IMR-90 (cell line): ENCODE measurements at regions not wholly inside any gene's neighbourhood (a gene's known extent, or its start where the extent isn't known, plus 50 kb on each side); places are given as distances from the start of the nearest gene placed in this dataset.

Experiments used
- ATAC-seq: fragments of 200-7000 bp; cut with Tn5 transposase; 2 replicates; pipeline ENCODE4 v1.9.1; 2020; ENCODE audit warnings: low read depth, mild to moderate bottlenecking, moderate library complexity
- BruUV-seq: library from RNA; stranded (reverse); fragments of 400-500 nt; replicated peaks from 2 replicates; lab custom pipeline; 2021; lab: Mats Ljungman, UMichigan
- CTCF ChIA-PET: fragments of 300-600 bp; formaldehyde crosslinking; extraction: SDS; loops from one replicate; lab custom pipeline; 2021; ENCODE audit warnings: antibody characterized with exemption; lab: Yijun Ruan, JAX
- POLR2A ChIA-PET: fragments of 300-600 bp; sonication (Branson Sonifier 250); formaldehyde crosslinking; loops from one replicate; lab custom pipeline; 2022; ENCODE audit warnings: antibody characterized with exemption; ENCODE audit not compliant: unreplicated experiment; lab: Charles Lee
- DNase-seq: peaks from one replicate; pipeline ENCODE4 v3.0.0; 2013
- H2AFZ ChIP-seq: replicated peaks from 2 replicates; pipeline ENCODE3; 2013; ENCODE audit warnings: low read length, mild to moderate bottlenecking; ENCODE audit not compliant: poor library complexity
- H2AK5ac ChIP-seq: 2 replicates; pipeline ENCODE4 v1.6.1; 2013; ENCODE audit warnings: low read depth, low read length, inconsistent platforms
- H2AK9ac ChIP-seq: replicated peaks from 2 replicates; pipeline ENCODE3; 2013; ENCODE audit warnings: mild to moderate bottlenecking, low read depth, low read length, moderate library complexity; ENCODE audit not compliant: poor library complexity
- H2BK120ac ChIP-seq: 2 replicates; pipeline ENCODE4 v1.6.1; 2013; ENCODE audit warnings: low read depth, low read length, inconsistent platforms
- H2BK15ac ChIP-seq: 3 replicates; pipeline ENCODE4 v1.6.1; 2013; ENCODE audit warnings: low read depth, low read length, inconsistent platforms
- H2BK20ac ChIP-seq: 2 replicates; pipeline ENCODE4 v1.6.1; 2013; ENCODE audit warnings: low read depth, mild to moderate bottlenecking, inconsistent platforms, low read length, moderate library complexity
- H2BK5ac ChIP-seq: 2 replicates; pipeline ENCODE4 v1.6.1; 2013; ENCODE audit warnings: mild to moderate bottlenecking, low read depth, low read length, inconsistent platforms; ENCODE audit not compliant: poor library complexity, severe bottlenecking
- H3K14ac ChIP-seq: replicated peaks from 2 replicates; pipeline ENCODE4 v1.6.1; 2013; ENCODE audit warnings: low read depth, low read length, inconsistent platforms
- H3K18ac ChIP-seq: 2 replicates; pipeline ENCODE4 v1.6.1; 2013; ENCODE audit warnings: low read depth, low read length, control low read depth
- H3K23ac ChIP-seq: 2 replicates; pipeline ENCODE4 v1.6.1; 2013; ENCODE audit warnings: low read depth, low read length, inconsistent platforms
- H3K27ac ChIP-seq: 2 replicates; pipeline ENCODE4 v1.5.1; 2013; ENCODE audit warnings: mild to moderate bottlenecking, control low read depth, low read length; ENCODE audit not compliant: insufficient read depth
- H3K27me3 ChIP-seq: 2 replicates; pipeline ENCODE4 v1.6.1; 2013; ENCODE audit warnings: low read length; ENCODE audit not compliant: control insufficient read depth, insufficient read depth
- H3K36me3 ChIP-seq: 2 replicates; pipeline ENCODE4 v1.6.1; 2013; ENCODE audit warnings: low read length, mixed read lengths; ENCODE audit not compliant: control insufficient read depth, insufficient read depth
- H3K4ac ChIP-seq: 2 replicates; pipeline ENCODE4 v1.6.1; 2013; ENCODE audit warnings: low read depth, low read length, inconsistent platforms
- H3K4me1 ChIP-seq: 2 replicates; pipeline ENCODE4 v1.6.1; 2013; ENCODE audit warnings: low read length, mixed read lengths; ENCODE audit not compliant: control insufficient read depth, insufficient read depth
- H3K4me2 ChIP-seq: 2 replicates; pipeline ENCODE4 v1.6.1; 2013; ENCODE audit warnings: low read depth, mild to moderate bottlenecking, control low read depth, low read length, moderate library complexity
- H3K4me3 ChIP-seq: 2 replicates; pipeline ENCODE4 v1.5.1; 2013; ENCODE audit warnings: low read depth, mild to moderate bottlenecking, control low read depth, low read length, moderate library complexity; ENCODE audit not compliant: insufficient read depth
- H3K56ac ChIP-seq: 2 replicates; pipeline ENCODE4 v1.6.1; 2013; ENCODE audit warnings: low read length, inconsistent platforms; ENCODE audit not compliant: insufficient read depth; ENCODE audit errors: extremely low read depth
- H3K79me1 ChIP-seq, 2 experiments: 2 replicates each; pipeline ENCODE4 v1.6.1; 2013; ENCODE audit warnings: low read length in 2 of 2, inconsistent platforms in 1 of 2, low read depth in 1 of 2
- H3K9ac ChIP-seq: 2 replicates; pipeline ENCODE4 v1.6.1; 2013; ENCODE audit warnings: low read depth, low read length, control low read depth
- H3K9me1 ChIP-seq: 2 replicates; pipeline ENCODE4 v1.6.1; 2013; ENCODE audit warnings: low read length, inconsistent platforms; ENCODE audit not compliant: insufficient read depth
- H3K9me3 ChIP-seq: 2 replicates; pipeline ENCODE4 v1.6.1; 2013; ENCODE audit warnings: low read length; ENCODE audit not compliant: control insufficient read depth, insufficient read depth
- H4K20me1 ChIP-seq: 2 replicates; pipeline ENCODE4 v1.6.1; 2013; ENCODE audit warnings: low read length, inconsistent platforms; ENCODE audit not compliant: insufficient read depth
- H4K5ac ChIP-seq: 2 replicates; pipeline ENCODE4 v1.6.1; 2013; ENCODE audit warnings: mild to moderate bottlenecking, low read depth, low read length, control low read depth
- H4K8ac ChIP-seq, 2 experiments: 2 replicates each; pipeline ENCODE4 v1.6.1; 2013; ENCODE audit warnings: low read depth in 2 of 2, low read length in 2 of 2, control low read depth in 1 of 2, inconsistent platforms in 1 of 2
- H4K91ac ChIP-seq: 2 replicates; pipeline ENCODE4 v1.6.1; 2013; ENCODE audit warnings: low read depth, low read length, inconsistent platforms; ENCODE audit not compliant: insufficient read depth
- BHLHE40 ChIP-seq: fragments of 150-350 bp; IDR thresholded peaks from 2 replicates; pipeline ENCODE4 v1.6.1; 2016; ENCODE audit warnings: mild to moderate bottlenecking, low read depth, low read length
- CEBPB ChIP-seq: IDR thresholded peaks from 2 replicates; pipeline ENCODE4 v1.6.1; 2012; ENCODE audit warnings: low read depth, low read length, improper control_type of control experiment
- CHD1 ChIP-seq: IDR thresholded peaks from 2 replicates; pipeline ENCODE4 v1.6.1; 2012; ENCODE audit warnings: low read depth, low read length, improper control_type of control experiment
- CTCF ChIP-seq: conservative IDR thresholded peaks from 2 replicates; pipeline ENCODE4 v1.5.1; 2012; ENCODE audit warnings: mild to moderate bottlenecking, low read depth, low read length, improper control_type of control experiment
- ELK1 ChIP-seq: fragments of 150-350 bp; IDR thresholded peaks from 2 replicates; pipeline ENCODE4 v1.6.1; 2016; ENCODE audit warnings: low read depth, mild to moderate bottlenecking, low read length, moderate library complexity, borderline replicate concordance
- FOS ChIP-seq: fragments of 150-350 bp; IDR thresholded peaks from 2 replicates; pipeline ENCODE4 v1.6.1; 2016; ENCODE audit warnings: low read depth, low read length
- MAFK ChIP-seq: IDR thresholded peaks from 2 replicates; pipeline ENCODE4 v1.6.1; 2012; ENCODE audit warnings: low read depth, low read length, improper control_type of control experiment
- MAZ ChIP-seq: IDR thresholded peaks from 2 replicates; pipeline ENCODE4 v1.6.1; 2012; ENCODE audit warnings: low read depth, mild to moderate bottlenecking, low read length, improper control_type of control experiment, moderate library complexity, borderline replicate concordance
- MXI1 ChIP-seq: IDR thresholded peaks from 2 replicates; pipeline ENCODE4 v1.6.1; 2012; ENCODE audit warnings: low read depth, mild to moderate bottlenecking, low read length, moderate library complexity, borderline replicate concordance
- NFE2L2 ChIP-seq: fragments of 150-350 bp; IDR thresholded peaks from 2 replicates; pipeline ENCODE4 v1.6.1; 2016; ENCODE audit warnings: low read depth, mild to moderate bottlenecking, low read length
- POLR2A ChIP-seq: IDR thresholded peaks from 2 replicates; pipeline ENCODE4 v1.6.1; 2012; ENCODE audit warnings: mild to moderate bottlenecking, low read depth, low read length
- RAD21 ChIP-seq: IDR thresholded peaks from 2 replicates; pipeline ENCODE4 v1.6.1; 2012; ENCODE audit warnings: low read length, improper control_type of control experiment
- RCOR1 ChIP-seq: IDR thresholded peaks from 2 replicates; pipeline ENCODE4 v1.6.1; 2012; ENCODE audit warnings: mild to moderate bottlenecking, low read length, improper control_type of control experiment; ENCODE audit not compliant: insufficient replicate concordance
- RFX5 ChIP-seq: IDR thresholded peaks from 2 replicates; pipeline ENCODE4 v1.8.0; 2012; ENCODE audit warnings: low read depth, mild to moderate bottlenecking, low read length, moderate library complexity
- SMC3 ChIP-seq: fragments of 150-350 bp; IDR thresholded peaks from 2 replicates; pipeline ENCODE4 v1.6.1; 2016; ENCODE audit warnings: low read depth, mild to moderate bottlenecking, antibody characterized with exemption, low read length, moderate library complexity
- USF2 ChIP-seq: fragments of 150-350 bp; IDR thresholded peaks from 2 replicates; pipeline ENCODE4 v1.6.1; 2017; ENCODE audit warnings: mild to moderate bottlenecking, antibody characterized with exemption, low read length, low read depth
- WGBS, 2 experiments: methylation state at CpG; one replicate each; pipeline versions ENCODE4 v1.1.5 to v1.1.7; 2013; ENCODE audit warnings: missing lambda C conversion rate in 2 of 2; ENCODE audit not compliant: insufficient read length in 1 of 2; ENCODE audit errors: extremely low coverage in 2 of 2; 5-methylcytosine and 5-hydroxymethylcytosine counted together
- dilution Hi-C: fragments of 300-500 bp; cut with HindIII; formaldehyde crosslinking; loops from one replicate; pipeline ENCODE4 v1.14.3; 2018; ENCODE audit warnings: low sequenced_read_pairs; ENCODE audit not compliant: unreplicated experiment
- in situ Hi-C: fragments of 300-500 bp; cut with MboI; formaldehyde crosslinking; loops from 3 replicates; pipeline ENCODE4 v1.14.3; 2019; ENCODE audit warnings: low sequenced_read_pairs, inconsistent platforms, mixed read lengths
- intact Hi-C: fragments of 100-400 bp; cut with micrococcal nuclease; formaldehyde crosslinking; loops from 2 replicates; pipeline ENCODE4 v1.10.0; 2022

DNA sequence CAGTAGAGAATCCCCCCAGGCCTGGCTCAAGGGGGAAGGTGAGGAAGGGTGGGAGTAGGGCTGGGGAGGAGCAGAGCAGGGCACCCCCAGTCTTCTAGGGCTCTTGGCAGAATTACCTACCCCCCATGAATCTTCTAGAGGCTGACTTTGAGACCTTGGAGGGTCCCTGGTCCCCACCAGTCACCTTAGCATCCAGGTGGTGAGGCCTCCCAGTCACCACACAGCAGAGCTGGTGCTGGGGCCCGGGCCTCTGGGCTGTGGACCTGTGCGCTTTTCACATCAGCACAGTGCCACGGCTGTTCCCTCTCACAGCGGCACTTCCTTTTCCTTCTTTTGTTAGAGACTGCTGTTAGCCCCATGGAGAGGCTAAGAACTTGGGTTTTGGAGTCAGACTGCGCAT, 148.6 kb upstream of the PITX1 start:
- H4K20me1 ChIP-seq = no peaks in the 10 kb centered on the region
- TF ChIP-seq POLR2A (no peak), RCOR1 (no peak), SMC3 (no peak), MAZ (no peak), NFE2L2 (no peak), CEBPB (no peak), MAFK (no peak), RFX5 (no peak), CHD1 (no peak), ELK1 (no peak), CTCF (no peak), BHLHE40 (no peak), FOS (no peak), RAD21 (no peak), USF2 (no peak), MXI1 (no peak)
- H3K27ac ChIP-seq = no peak overlapping the region
- no peak overlapping the region for H2BK15ac ChIP-seq
- no peaks in the 10 kb centered on the region for H3K36me3 ChIP-seq
- no peak overlapping the region for H4K8ac ChIP-seq
- no peak overlapping the region for H2AK5ac ChIP-seq
- no peak overlapping the region for H3K4me3 ChIP-seq
- no peaks in the 10 kb centered on the region for H3K9me1 ChIP-seq
- ChIA-PET CTCF (no interaction called here), POLR2A (no interaction called here)
- H3K18ac ChIP-seq = no peak overlapping the region
- no peak overlapping the region for H4K91ac ChIP-seq
- H3K9me3 ChIP-seq = no peaks in the 10 kb centered on the region
- H4K5ac ChIP-seq = no peak overlapping the region
- in situ Hi-C loops (no loop called here), intact Hi-C loops (no loop called here), dilution Hi-C loops (no loop called here)
- 90% methylated on average over 2 of the region's 5 CpGs; no CpG with 5 or more reads in 1 of the 2 experiments for WGBS, 2 experiments
- no peak overlapping the region for H2AFZ ChIP-seq
- H2BK120ac ChIP-seq = no peak overlapping the region
- H2BK20ac ChIP-seq = no peak overlapping the region
- no peak overlapping the region for H3K23ac ChIP-seq
- peaks cover 6% of the 10 kb centered on the region; the same call in 1 of the 2 replicates for H3K4me1 ChIP-seq
- peaks cover 2% of the 10 kb centered on the region; the same call in 1 of the 2 replicates for H3K27me3 ChIP-seq
- ATAC-seq (no peak), DNase-seq (no peak)
- no peak overlapping the region for H3K9ac ChIP-seq
- H3K14ac ChIP-seq = no peak overlapping the region
- no peak overlapping the region for H2BK5ac ChIP-seq
- no peaks in the 10 kb centered on the region for H3K79me1 ChIP-seq
- H3K56ac ChIP-seq = no peak overlapping the region
- no peak overlapping the region for H3K4me2 ChIP-seq
- BruUV-seq = no TSS peak
- H2AK9ac ChIP-seq = no peak overlapping the region
- H3K4ac ChIP-seq = no peak overlapping the region
